ENCODE measurements at regions not wholly inside any gene's neighbourhood (a gene's known extent, or its start where the extent isn't known, plus 50 kb on each side); places are given as distances from the start of the nearest gene placed in this dataset.
"Not testable (repeated sequence)": the region's sequence is repeated elsewhere in the genome, so short reads cannot be mapped to it uniquely, and the experiment has no call there.

DNA sequence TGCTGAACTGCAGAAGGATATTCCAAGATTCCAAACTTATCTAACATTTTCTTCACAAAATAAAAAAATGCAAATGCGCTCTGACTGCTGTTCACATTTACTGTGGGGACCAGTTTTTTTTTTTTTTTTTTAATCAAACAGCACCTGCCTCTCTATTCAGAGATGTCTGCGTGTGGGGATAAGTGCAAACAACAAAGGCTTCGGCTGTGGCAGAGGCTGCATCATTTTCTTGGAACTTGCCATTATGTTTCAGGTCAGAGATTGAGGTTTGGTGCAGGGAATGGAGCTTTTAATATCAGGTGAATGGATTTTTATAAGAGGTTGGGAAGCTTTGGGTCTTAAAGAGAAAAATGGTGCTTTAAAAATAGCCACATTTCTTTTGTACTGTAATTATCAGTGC lies 78.2 kb upstream of the TET2 start:
- Histone ChIP-seq H3K4me1 (no peaks in the 10 kb centered on the region), H3K4me3 (no peak overlapping the region), H3K27ac (no peak overlapping the region), H3K36me3 (no peaks in the 10 kb centered on the region), H3K9me3 (no peaks in the 10 kb centered on the region), H3K27me3 (no peaks in the 10 kb centered on the region)
- WGBS, 2 donors (ENCODE audit: low coverage in 1 of 2) = 55 to 64% methylated on average over 3 of the region's 3 CpGs
- ATAC-seq = no peak
- TF ChIP-seq POLR2AphosphoS5 (IDR thresholded peaks at IDR 0.05) = no peak
- no peak for TF ChIP-seq EP300 (IDR thresholded peaks at IDR 0.05)
- TF ChIP-seq POLR2A (IDR thresholded peaks at IDR 0.05) = no peak
- TF ChIP-seq, protein P1, sequence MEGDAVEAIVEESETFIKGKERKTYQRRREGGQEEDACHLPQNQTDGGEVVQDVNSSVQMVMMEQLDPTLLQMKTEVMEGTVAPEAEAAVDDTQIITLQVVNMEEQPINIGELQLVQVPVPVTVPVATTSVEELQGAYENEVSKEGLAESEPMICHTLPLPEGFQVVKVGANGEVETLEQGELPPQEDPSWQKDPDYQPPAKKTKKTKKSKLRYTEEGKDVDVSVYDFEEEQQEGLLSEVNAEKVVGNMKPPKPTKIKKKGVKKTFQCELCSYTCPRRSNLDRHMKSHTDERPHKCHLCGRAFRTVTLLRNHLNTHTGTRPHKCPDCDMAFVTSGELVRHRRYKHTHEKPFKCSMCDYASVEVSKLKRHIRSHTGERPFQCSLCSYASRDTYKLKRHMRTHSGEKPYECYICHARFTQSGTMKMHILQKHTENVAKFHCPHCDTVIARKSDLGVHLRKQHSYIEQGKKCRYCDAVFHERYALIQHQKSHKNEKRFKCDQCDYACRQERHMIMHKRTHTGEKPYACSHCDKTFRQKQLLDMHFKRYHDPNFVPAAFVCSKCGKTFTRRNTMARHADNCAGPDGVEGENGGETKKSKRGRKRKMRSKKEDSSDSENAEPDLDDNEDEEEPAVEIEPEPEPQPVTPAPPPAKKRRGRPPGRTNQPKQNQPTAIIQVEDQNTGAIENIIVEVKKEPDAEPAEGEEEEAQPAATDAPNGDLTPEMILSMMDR (IDR thresholded peaks at IDR 0.05) = no peak

- H3K27me3 ChIP-seq, H3K9me3 ChIP-seq, H3K4me3 ChIP-seq, H3K27ac ChIP-seq, H3K36me3 ChIP-seq, ATAC-seq, H3K4me1 ChIP-seq: not testable (repeated sequence)
- 94 to 96% methylated on average over 2 of the region's 2 CpGs for WGBS, 2 donors (ENCODE audit: low coverage in 1 of 2)
Measured at GRCh38 chr4:105072095-105072494, 74.6 kb upstream of the TET2 start.

DNA sequence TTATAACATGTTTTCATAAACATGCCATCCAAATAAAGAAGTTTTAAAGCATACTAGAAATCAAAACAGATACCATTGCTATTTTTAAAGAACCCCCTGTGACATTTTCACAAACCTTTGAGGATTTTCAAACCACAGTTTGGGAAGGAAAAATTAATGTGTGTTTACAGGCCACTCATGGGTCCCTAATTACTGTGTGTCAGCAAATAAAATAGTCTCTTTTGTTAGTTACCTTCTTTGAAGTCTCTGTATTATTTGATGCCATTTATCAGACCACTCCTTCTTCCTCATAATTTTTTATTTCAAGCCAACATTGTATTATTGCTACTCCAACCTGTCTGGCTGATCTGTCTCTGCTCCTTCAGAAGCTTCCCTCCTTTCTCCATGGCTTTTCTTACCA lies 72.6 kb upstream of the TET2 start:
- Histone ChIP-seq H3K27me3 (no peaks in the 10 kb centered on the region), H3K4me1 (no peaks in the 10 kb centered on the region), H3K36me3 (no peaks in the 10 kb centered on the region), H3K4me3 (no peak overlapping the region), H3K27ac (no peak overlapping the region), H3K9me3 (no peaks in the 10 kb centered on the region)
- TF ChIP-seq POLR2A (IDR thresholded peaks at IDR 0.05) (no peak), POLR2AphosphoS5 (IDR thresholded peaks at IDR 0.05) (no peak), EP300 (IDR thresholded peaks at IDR 0.05) (no peak)
- TF ChIP-seq, protein P1 (IDR thresholded peaks at IDR 0.05) = no peak
- ATAC-seq = no peak

DNA sequence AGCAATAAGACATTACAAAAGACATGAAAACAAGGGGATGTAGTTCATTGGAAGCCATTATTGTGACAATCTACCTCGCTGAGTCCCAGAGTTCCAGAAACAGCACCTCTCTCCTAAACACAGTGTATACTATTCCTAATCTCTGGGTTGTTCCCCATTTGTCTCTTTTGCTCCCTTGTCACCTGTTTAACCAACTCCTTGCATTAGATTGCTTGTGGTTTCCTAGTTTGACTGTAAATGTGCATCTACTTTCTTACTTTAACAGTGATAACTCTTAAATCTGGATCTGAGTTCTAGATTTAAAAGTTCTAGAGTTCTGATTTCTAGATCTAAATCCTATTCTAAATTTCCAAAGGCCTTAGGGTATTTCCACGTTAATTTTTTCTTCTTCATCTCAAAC lies 71.6 kb upstream of the TET2 start:
- Histone ChIP-seq H3K27ac (no peak overlapping the region), H3K9me3 (no peaks in the 10 kb centered on the region), H3K36me3 (no peaks in the 10 kb centered on the region), H3K27me3 (no peaks in the 10 kb centered on the region), H3K4me1 (no peaks in the 10 kb centered on the region), H3K4me3 (no peak overlapping the region)
- ATAC-seq = no peak
- TF ChIP-seq POLR2AphosphoS5 (IDR thresholded peaks at IDR 0.05) (no peak), POLR2A (IDR thresholded peaks at IDR 0.05) (no peak), EP300 (IDR thresholded peaks at IDR 0.05) (no peak)
- TF ChIP-seq, protein P1 (IDR thresholded peaks at IDR 0.05) = no peak
- WGBS, 2 donors (ENCODE audit: low coverage in 1 of 2) = 59 to 86% methylated on average over 2 of the region's 2 CpGs

GRCh38 chr4:105088110-105088879 lies 58.4 kb upstream of the TET2 start:
- Histone ChIP-seq H3K4me3 (no peak overlapping the region), H3K4me1 (peaks cover 0 to 14% (median 0%) of the 10 kb centered on the region in 3 donors), H3K36me3 (no peaks in the 10 kb centered on the region), H3K9me3 (no peaks in the 10 kb centered on the region), H3K27ac (no peak overlapping the region), H3K27me3 (no peaks in the 10 kb centered on the region)
- TF ChIP-seq POLR2A (IDR thresholded peaks at IDR 0.05) (no peak), POLR2AphosphoS5 (IDR thresholded peaks at IDR 0.05) (no peak), EP300 (IDR thresholded peaks at IDR 0.05) (no peak)
- TF ChIP-seq, protein P1 (IDR thresholded peaks at IDR 0.05) = no peak
- 15 to 26% methylated on average over 10 of the region's 10 CpGs for WGBS, 2 donors (ENCODE audit: low coverage in 1 of 2)
- ATAC-seq = no peak
